Ammon's horn (tissue), 1 donor: ENCODE measurements at regions not wholly inside any gene's neighbourhood (a gene's known extent, or its start where the extent isn't known, plus 50 kb on each side); places are given as distances from the start of the nearest gene placed in this dataset.

Experiments
- DNase-seq: peaks from one replicate; pipeline ENCODE4 v3.0.0-alpha.2; 2016; ENCODE audit warnings: low spot score

GRCh38 chr3:127483902-127484591, 106.5 kb downstream of the TPRA1 start:
- no peak for DNase-seq

DNA sequence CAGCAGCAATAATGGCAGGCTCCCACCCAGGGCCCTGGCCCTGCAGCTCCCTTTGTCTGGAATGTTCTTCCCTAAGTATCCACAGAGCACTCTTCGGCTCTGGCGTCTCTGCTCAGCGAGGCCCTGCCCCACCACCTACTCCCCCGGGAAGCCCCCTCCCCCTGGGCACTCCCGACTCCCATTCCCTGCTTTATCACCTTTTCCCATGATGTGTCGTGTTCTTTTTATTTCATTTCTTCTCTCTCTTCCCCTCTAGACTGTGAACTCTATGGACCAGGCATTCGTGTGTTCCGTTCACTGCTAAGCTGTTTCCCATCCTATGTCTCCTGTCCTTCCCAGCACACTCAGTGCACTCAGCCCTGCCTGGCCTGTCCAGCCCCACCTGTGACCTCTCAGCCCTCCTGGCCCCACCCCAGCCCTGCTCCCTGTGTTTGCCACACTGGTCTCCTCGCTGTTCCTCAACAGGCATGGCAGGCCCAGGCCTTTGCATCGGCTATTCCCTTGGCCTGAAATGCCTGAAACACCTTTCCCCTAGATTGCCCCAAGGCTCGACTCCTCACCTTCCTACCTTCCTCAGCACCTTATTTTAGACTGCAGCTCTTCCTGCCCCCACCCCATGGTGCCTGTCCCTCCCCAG, 107.4 kb downstream of the TPRA1 start:
- no peak for DNase-seq

DNA sequence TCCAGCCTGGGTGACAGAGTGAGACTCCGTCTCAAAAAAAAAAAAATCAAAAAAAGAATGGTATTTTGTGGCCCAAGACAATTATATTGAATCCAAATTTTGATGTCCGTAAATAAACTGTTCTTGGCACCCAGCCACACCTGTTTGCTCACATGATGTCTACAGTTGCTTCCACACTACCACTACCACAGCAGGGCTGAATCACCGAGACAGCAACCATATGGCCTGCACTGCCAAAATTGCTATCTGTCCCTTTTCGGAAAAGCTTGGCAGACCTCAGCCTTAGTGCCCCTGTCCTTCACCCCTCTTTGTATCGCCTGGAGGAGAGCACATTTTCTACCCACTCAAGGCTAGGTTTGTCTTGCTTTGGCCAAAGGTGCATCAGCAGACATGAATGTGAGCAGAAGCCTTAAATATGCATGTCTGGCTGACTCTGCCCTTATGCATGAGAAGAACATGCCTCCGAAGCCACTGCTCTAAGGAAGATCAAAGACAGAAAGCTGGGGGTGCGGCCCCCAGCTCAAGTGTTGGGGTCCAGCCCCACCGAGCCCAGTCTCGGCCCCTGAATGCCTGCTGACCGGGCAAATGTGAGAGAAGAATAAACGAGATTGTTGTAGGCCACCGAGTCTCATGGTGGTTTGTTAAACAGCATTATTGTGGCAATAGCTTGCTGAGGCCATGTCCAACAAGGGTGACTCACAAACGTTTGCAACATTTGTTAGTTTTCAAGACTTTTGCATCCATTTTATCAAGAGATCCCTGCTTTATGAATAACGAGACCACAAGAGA, 108.1 kb downstream of the TPRA1 start:
- no peak for DNase-seq

DNA sequence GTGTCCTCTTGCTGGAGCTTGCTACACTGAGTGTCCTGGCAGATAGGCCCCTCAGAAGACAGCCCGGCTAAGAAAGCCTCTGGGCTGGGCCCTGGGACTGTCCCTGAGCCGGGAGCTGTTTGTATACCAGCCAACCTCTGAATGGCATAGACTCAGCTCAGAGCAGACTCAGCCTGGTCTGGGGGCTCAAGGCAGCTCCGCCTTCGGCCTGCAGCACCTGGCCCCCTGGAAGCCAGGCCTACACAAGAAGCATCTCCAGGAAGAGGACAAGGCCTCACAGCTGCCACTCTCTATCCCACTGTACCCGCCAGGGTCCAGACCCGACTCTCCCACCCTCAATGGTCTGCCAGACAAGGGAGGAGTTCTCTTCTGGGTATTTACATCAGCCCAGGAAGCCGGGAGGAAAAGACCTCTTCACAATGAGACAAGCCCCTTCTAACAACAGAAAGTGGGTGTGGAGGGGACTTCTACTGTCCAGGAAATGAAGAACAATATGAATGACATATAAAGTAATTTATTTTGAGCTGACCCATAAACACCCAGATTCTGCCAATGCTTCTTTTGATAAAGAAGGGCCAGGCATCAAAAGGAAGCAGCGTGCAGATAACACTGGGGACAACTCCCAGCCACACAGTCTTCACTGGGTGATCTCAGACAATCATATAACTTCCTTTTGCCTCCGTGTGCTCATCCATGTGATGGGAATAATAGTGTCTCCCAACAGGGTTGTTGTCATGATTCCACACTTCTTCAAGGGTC, 110.2 kb downstream of the TPRA1 start:
- DNase-seq, result no peak

DNA sequence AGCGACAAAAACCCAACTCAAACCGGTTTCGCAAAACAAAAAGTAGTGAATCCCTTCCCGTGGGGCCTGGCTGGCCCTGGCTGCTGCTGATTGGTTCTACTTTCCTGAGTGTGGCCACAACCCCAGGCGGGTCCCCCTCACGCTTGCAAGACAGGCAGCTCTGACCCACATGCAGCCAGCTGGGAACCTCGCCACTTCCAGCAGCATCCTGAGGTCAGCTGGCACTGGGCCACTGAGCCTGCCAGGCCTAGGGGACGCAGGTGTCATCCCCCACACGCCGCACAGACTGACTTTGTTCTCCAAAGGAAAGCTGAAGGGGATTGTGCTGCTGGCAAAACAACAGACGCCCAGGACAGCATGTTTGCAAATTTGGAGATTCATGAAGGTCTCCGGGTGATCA, 111.1 kb downstream of the TPRA1 start:
- no peak for DNase-seq

- DNase-seq, result no peak
Measured at GRCh38 chr3:127478922-127479321, 111.6 kb downstream of the TPRA1 start.

DNA sequence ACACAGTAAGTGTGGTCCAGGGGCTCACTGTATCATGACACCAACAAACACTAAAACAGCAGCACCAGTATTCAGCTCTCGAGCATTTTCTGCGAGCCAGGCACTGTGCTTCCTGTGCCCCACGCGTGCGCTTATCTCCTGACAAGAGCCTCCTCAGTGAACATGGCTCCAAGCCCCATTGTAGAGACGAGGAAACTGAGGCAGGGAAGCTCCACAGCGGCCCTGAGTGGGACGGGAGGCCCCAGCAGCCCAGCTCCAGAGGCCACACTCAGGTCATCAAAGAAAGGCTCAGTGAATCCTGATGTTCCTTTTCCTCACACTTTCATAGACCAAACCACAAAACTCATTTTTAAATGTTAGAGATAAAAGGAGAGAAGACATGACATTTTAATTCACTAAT, 113.1 kb downstream of the TPRA1 start:
- no peak for DNase-seq

- DNase-seq, result no peak
Measured at GRCh38 chr3:127476936-127477335, 113.6 kb downstream of the TPRA1 start.

GRCh38 chr3:127475975-127476705, 114.4 kb downstream of the TPRA1 start:
- DNase-seq, result no peak

DNA sequence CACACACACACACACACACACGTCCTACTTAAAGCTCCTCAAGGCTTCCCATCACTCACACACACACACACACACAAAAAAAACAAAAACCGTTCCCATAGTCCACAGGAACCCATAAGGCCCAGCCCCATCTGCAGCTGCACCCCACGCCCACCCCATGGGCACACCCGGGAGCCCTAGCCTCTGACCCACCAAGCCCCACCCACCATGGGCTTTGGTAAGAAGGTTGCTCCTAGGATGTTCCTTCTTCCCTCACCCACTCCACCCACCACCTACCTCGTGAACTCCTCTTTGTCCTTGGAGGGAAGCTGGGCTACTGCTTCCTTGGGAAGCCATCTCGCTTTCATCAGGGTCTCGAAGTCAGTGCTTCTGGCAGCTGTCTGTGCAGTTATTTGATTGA, 115.1 kb downstream of the TPRA1 start:
- DNase-seq, result no peak

DNA sequence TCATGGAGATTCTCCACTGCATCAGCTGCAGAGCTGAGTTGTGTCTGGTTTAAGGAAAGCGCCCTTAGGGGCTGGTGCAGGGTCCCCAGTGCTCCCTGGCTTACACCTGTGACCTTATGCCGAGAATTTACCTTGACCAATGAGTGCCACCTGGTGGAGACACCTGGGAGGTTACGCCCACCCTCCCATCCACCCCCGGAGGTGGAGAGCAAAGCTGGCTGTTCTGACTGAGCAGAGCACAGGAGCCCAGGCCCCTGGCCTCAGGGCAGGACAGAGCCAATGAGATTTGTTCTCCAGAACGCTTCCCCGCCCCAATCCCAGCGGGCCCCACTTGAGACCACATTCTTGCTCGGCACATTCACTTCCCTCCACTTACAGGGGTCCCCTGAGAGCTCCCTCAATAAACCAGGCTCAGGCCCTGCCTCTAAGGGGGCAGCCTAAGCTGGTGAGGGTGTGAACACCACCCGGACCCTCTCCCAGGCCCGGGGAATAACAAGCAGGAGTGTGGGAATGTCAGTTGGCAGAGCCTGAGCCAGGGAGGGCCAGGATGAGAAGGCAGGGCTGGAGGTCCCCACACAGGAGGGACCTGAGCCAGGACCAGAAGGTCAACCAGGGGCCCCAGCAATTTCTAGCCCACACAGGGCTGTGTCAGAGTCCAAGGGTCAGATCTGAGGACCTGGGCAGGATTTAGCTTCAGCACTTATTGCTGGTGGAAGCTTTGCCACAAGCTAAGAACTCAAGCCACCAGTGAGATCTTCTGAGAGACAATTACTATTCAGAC, 117.1 kb downstream of the TPRA1 start:
- DNase-seq, result no peak

GRCh38 chr3:127472506-127472905, 118.0 kb downstream of the TPRA1 start:
- no peak for DNase-seq

- no peak for DNase-seq
Measured at GRCh38 chr3:127471142-127471541, 119.4 kb downstream of the TPRA1 start.

DNA sequence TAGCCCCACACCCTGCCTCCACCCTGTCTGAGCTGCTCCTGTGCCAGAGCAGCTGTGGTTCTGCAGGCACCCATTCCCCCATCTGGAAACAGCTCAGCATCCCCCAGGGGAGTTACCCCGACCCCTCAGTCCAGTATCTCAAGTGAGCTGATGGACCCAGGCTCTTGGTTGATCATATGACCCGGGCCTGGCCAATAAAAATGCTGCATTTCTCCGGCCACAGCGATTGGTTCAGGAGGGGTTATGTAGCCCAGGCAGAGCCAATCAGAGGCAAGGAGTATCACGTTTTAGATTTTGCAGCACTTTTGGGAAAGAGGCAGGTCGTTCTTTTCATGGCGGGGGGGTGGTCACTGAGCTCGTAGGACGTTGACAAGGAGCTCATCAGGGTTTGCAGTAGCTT, 120.8 kb downstream of the TPRA1 start:
- DNase-seq, result no peak

DNA sequence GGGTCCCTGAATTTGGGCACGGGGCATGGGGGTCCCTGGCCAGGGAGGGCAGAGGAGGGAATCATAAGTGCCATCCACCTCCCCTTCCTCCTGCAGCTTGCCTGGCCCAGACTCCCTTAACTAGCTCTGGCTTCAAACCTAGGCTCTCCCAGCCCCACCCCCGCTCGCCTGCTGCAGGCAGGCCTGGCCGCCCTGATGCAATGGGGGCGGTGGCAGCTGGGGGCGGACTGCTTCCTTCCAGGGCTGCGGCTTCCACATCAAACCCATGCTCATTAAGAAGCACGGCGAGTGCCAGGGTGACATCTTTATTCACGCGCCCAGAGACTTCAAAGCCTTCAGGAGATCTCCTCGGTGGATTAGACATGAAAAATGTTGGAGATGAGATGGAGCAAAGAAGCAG, 123.1 kb downstream of the TPRA1 start:
- peak; percentile 52 for DNase-seq

DNA sequence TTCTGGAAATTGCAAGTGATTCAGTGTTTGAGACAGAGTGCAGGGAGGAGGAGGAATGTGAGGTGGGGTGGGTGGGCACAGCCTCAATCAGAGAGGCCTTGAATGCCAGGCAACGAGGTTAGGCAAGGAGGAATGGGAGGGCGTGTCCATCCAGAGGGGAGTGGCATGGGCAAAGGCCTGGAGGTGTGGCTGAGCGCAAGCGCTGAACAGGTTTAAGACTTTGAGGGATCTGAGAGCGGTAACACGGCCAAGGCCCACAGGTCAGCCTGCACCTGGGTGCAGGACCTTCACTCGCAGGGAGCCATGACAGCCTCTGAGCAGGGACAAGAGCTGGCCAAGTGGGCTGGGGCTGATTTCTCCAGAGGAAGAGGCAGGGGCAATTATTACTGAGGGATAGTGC, 125.9 kb downstream of the TPRA1 start:
- DNase-seq, result no peak

DNA sequence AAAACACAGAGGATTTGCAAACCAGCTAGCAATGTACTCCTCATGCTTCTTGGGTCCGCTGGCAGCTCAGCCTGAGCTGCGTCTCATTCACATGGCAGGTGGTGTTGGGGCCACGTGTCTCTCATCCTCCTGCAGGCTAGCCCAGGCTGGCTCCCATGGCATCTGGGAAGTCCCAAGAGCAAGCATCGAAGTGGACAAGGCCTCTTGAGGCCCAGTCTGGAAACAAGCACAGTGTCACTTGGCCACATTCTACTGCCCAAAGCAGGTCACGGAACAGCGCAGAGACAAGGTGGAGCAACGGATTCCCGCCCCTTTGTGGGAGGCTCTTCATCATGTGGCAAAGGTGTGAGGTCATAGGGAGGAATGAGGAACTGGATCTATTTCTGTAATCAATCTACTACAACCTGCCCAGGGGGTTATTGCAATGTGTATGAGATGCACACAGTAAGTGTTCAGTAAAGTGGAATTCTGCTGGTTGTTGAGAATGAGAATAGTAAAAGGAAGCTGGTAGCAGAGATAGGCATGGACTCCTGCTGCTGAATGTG, 128.3 kb downstream of the TPRA1 start:
- DNase-seq, result no peak

DNA sequence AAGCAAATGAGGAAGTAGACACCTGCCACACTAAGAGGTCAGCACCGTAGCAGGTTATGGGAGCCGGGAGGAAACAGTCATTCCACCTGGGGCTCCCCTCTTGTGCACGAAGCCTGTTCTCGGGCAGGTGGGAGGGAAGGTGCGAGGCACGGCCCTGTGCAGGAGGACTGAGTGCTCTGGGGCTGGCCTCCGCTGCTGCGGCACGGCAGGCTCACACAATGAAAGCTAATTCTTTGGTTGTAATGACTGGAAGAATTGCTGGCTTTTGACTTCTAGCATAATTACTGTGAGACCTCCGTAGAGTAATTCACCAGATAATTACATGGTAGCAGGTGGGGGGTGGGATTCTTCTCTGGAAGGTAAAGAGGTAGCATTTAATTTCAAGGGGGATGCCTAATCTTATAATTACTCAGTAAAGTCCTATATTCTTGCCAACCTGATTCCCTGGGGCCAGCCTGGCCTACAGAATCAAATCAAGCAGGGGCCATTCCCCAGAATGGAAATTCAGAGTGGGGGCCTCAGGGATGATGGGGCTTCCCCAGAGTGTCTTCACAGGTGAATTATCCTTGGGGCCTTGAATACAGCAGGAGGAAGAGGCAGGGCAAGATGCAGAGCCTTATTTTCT, 129.1 kb downstream of the TPRA1 start:
- DNase-seq, result no peak

DNA sequence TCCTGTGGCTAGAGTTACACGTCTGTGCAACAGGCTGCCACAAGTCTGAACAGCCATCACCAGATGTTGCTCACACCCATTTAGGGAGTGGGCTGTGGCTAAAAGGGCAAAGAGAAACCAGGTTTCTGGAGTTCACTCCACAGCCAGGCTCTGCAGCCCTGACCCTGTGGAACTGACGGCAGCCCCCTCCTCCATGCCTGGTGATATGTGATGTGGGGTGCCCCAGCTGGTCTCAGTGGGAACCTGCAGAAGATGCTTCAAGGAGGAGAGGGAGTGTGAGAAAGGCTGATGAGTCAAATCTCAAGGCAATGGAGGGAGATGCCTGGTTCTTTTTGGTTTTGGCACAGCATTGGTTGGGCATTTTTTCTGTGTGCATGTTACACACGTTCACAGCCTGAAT, 130.6 kb downstream of the TPRA1 start:
- no peak for DNase-seq
